ENCODE measurements at regions not wholly inside any gene's neighbourhood (a gene's known extent, or its start where the extent isn't known, plus 50 kb on each side); places are given as distances from the start of the nearest gene placed in this dataset.

GRCh38 chr1:112267929-112268328 is 128.1 kb upstream of the CTTNBP2NL start:
- Histone ChIP-seq H3K27ac (ENCODE audit: low read depth in 1 of 2, low read length in 2 of 2) (no peak overlapping the region), H3K9me3 (replicated peaks in 1 of 2; ENCODE audit: control insufficient read depth in 1 of 2, insufficient read depth in 1 of 2, low read length in 2 of 2) (no peaks in the 10 kb centered on the region), H3K36me3 (replicated peaks in 1 of 2; ENCODE audit: control insufficient read depth in 1 of 2, insufficient read depth in 2 of 2, low read length in 2 of 2) (no peaks in the 10 kb centered on the region), H3K9ac (ENCODE audit: insufficient read depth, low read length, poor library complexity, severe bottlenecking) (no peak overlapping the region), H3K4me2 (replicated peaks; ENCODE audit: extremely low read depth, low read length, poor library complexity, severe bottlenecking) (no peak overlapping the region), H3K27me3 (ENCODE audit: control insufficient read depth in 2 of 2, insufficient read depth in 2 of 2, low read length in 2 of 2) (no peaks in the 10 kb centered on the region), H3K79me2 (ENCODE audit: insufficient read depth, low read length) (no peaks in the 10 kb centered on the region), H3K4me3 (replicated peaks in 1 of 3; ENCODE audit: low read depth in 2 of 3, low read length in 3 of 3) (no peak overlapping the region), H3K4me1 (ENCODE audit: control insufficient read depth in 1 of 2, insufficient read depth in 2 of 2, low read length in 2 of 2) (no peaks in the 10 kb centered on the region), H4K20me1 (ENCODE audit: insufficient read depth, low read length) (no peaks in the 10 kb centered on the region), H2AFZ (ENCODE audit: insufficient read depth, low read depth, low read length, poor library complexity, severe bottlenecking) (no peak overlapping the region)
- Mint-ChIP-seq H3K36me3 (no peaks in the 10 kb centered on the region), H3K9me3 (peaks cover 0 to 8% (median 0%) of the 10 kb centered on the region in 7 donors), H3K27ac (no peak overlapping the region), H3K27me3 (ENCODE audit: low read depth in 3 of 3) (peaks cover 0 to 2% (median 0%) of the 10 kb centered on the region in 3 donors), H3K4me1 (no peaks in the 10 kb centered on the region), H3K4me3 (no peak overlapping the region)
- TF ChIP-seq, protein P1, sequence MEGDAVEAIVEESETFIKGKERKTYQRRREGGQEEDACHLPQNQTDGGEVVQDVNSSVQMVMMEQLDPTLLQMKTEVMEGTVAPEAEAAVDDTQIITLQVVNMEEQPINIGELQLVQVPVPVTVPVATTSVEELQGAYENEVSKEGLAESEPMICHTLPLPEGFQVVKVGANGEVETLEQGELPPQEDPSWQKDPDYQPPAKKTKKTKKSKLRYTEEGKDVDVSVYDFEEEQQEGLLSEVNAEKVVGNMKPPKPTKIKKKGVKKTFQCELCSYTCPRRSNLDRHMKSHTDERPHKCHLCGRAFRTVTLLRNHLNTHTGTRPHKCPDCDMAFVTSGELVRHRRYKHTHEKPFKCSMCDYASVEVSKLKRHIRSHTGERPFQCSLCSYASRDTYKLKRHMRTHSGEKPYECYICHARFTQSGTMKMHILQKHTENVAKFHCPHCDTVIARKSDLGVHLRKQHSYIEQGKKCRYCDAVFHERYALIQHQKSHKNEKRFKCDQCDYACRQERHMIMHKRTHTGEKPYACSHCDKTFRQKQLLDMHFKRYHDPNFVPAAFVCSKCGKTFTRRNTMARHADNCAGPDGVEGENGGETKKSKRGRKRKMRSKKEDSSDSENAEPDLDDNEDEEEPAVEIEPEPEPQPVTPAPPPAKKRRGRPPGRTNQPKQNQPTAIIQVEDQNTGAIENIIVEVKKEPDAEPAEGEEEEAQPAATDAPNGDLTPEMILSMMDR (IDR thresholded peaks at IDR 0.05), result no peak
- intact Hi-C loops (cut with micrococcal nuclease), result no loop called here
- no peak for DNase-seq

DNA sequence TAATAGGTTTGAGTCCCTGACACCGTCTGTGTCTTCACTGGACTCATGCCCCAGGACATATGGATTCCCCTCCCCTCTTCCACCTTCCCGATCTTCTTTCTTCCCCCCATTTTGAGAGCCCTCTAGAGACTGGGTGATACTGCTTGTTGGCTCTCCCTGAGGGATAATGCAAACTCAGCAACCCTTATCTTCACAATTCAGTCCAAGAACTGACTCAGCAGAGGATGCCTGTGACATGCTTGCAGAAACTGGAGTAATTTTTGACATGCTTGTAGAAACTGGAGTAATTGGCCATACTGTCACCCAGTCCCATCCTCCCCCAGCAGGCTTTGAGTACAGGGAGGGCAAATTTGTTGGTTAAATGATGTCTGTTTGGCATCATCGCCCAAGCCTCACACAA is 127.6 kb upstream of the CTTNBP2NL start:
- H3K36me3 Mint-ChIP-seq, result no peaks in the 10 kb centered on the region
- TF ChIP-seq, protein P1 (IDR thresholded peaks at IDR 0.05), result no peak
- H3K27me3 ChIP-seq (ENCODE audit: control insufficient read depth in 2 of 2, insufficient read depth in 2 of 2, low read length in 2 of 2), result no peaks in the 10 kb centered on the region
- H3K4me3 Mint-ChIP-seq, result no peak overlapping the region
- H3K9ac ChIP-seq (ENCODE audit: insufficient read depth, low read length, poor library complexity, severe bottlenecking), result no peak overlapping the region
- H3K27me3 Mint-ChIP-seq (ENCODE audit: low read depth in 3 of 3), result peaks cover 0 to 2% (median 0%) of the 10 kb centered on the region in 3 donors
- no peaks in the 10 kb centered on the region for H3K4me1 Mint-ChIP-seq
- H3K9me3 Mint-ChIP-seq, result peaks cover 0 to 8% (median 0%) of the 10 kb centered on the region in 7 donors
- H3K36me3 ChIP-seq (replicated peaks in 1 of 2; ENCODE audit: control insufficient read depth in 1 of 2, insufficient read depth in 2 of 2, low read length in 2 of 2), result no peaks in the 10 kb centered on the region
- H3K27ac Mint-ChIP-seq, result no peak overlapping the region
- no peaks in the 10 kb centered on the region for H3K4me1 ChIP-seq (ENCODE audit: control insufficient read depth in 1 of 2, insufficient read depth in 2 of 2, low read length in 2 of 2)
- no peak overlapping the region for H3K4me3 ChIP-seq (replicated peaks in 1 of 3; ENCODE audit: low read depth in 2 of 3, low read length in 3 of 3)
- no peaks in the 10 kb centered on the region for H4K20me1 ChIP-seq (ENCODE audit: insufficient read depth, low read length)
- no peak overlapping the region for H3K4me2 ChIP-seq (replicated peaks; ENCODE audit: extremely low read depth, low read length, poor library complexity, severe bottlenecking)
- H3K9me3 ChIP-seq (replicated peaks in 1 of 2; ENCODE audit: control insufficient read depth in 1 of 2, insufficient read depth in 1 of 2, low read length in 2 of 2), result no peaks in the 10 kb centered on the region
- H3K79me2 ChIP-seq (ENCODE audit: insufficient read depth, low read length), result no peaks in the 10 kb centered on the region
- intact Hi-C loops (cut with micrococcal nuclease), result no loop called here
- 92% methylated on average over 2 of the region's 3 CpGs for WGBS (ENCODE audit: insufficient coverage)
- DNase-seq, result no peak
- no peak overlapping the region for H3K27ac ChIP-seq (ENCODE audit: low read depth in 1 of 2, low read length in 2 of 2)
- H2AFZ ChIP-seq (ENCODE audit: insufficient read depth, low read depth, low read length, poor library complexity, severe bottlenecking), result no peak overlapping the region

Measured in CD14-positive monocyte (primary cell).